ENCODE measurements at regions not wholly inside any gene's neighbourhood (a gene's known extent, or its start where the extent isn't known, plus 50 kb on each side); places are given as distances from the start of the nearest gene placed in this dataset.
"Not testable (repeated sequence)": the region's sequence is repeated elsewhere in the genome, so short reads cannot be mapped to it uniquely, and the experiment has no call there.

DNA sequence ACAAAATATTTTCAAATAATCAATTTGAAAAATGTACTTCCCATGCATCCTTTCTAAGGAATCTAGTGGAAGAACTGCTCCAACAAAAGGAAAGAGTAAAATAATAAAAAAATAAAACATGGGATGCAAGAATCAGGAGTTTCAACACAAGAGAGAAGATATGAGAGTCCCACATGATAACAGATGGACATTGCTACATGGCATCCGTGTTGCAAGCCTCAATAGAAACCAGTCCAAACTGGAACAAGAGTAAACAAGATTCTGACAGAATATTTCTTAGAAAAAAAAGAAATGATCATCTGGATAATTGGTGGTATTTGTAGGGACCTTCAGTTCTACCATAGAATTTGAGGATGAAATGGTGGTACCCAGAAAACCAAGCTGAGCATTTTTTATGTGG, 186.8 kb downstream of the FRK start:
- DNase-seq (ENCODE audit: low read depth), result no peak

DNA sequence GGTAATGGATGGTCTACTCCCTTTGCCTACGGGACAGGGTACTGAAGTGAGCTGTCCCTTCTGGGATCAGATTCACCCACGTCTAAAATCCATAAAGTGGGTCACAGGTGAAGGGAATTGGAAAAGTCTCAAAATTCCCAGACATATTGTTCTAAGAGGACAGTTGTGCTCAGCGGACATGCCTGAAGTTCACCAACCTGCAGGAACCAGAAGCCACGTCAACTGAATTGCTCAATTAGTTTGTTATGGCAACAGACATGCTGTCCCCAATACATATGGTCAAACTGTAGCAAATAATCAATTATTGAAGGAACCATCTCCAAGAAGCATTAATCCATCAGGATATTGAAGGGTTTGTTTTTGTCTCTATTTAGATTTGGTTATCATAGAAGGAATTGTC, 190.2 kb downstream of the FRK start:
- no peak for DNase-seq (ENCODE audit: low read depth)

DNA sequence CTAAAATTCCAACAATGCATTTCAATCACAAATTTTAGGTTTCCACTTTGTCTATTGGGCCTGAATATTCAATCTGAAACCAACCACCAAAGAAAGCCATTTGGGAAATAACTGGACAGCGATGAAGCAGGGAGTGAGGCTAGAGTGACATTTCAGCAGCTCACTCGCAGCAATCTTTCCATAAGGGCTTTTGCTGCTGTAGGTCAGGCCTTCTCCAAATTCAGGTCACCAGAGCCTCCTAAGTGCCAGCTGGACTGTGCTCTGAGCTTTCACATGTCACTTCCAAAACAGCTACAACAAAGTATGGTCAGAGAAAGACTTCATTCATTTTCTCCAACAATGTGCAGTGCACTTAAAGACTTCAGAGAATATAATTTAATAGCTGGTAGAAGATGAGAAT, 194.8 kb downstream of the FRK start:
- no peak for DNase-seq (ENCODE audit: low read depth)

DNA sequence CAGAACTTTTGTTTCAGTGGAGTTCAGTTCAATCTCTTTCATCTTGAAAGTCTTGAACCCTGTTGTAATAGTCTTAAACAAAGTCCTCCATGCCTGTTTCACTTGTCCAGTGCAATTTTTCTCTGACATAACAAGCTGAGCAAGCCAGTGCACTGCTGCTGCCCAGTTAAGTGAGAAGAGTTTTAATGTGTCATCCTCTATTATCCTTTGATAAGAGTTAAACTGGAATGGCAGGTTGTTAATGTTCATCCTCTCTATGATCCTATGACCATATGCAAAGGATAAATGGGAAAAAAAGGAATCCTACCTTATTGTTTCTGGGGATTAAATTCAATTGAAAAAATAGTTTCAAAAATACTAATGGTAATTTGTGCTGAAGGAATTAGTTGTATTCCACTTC, 197.5 kb downstream of the FRK start:
- DNase-seq (ENCODE audit: low read depth), result no peak

DNA sequence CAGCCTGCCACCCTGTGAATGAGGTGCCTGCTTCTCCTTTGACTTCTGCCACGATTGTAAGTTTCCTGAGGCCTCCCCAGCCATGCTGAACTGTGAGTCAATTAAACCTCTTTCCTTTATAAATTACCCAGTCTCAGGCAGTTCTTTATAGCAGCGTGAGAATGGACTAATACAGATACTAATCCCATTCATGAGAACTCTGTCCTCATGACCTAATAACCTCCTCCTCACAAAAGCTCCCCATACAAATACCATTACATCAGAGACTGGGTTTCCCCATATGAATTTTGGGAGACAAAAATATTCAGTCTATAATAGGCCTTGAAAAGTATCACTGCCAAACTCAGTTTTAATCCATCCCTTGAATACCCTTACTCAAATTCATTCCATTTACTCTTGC, 199.0 kb downstream of the FRK start:
- DNase-seq (ENCODE audit: low read depth), result not testable (repeated sequence)

DNA sequence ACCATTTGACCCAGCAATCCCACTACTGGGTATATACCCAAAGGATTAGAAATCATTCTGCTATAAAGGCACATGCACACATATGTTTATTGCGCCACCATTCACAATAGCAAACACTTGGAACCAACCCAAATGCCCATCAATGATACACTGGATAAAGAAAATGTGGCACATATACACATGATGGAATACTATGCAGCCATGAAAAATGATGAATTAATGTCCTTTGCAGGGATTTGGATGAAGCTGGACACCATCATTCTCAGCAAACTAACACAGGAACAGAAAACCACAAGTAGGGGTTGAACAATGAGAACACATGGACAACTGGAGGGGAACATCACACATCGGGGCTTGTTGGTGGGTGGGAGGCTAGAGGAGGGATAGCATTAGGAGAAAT, 201.1 kb downstream of the FRK start:
- not testable (repeated sequence) for DNase-seq (ENCODE audit: low read depth)

DNA sequence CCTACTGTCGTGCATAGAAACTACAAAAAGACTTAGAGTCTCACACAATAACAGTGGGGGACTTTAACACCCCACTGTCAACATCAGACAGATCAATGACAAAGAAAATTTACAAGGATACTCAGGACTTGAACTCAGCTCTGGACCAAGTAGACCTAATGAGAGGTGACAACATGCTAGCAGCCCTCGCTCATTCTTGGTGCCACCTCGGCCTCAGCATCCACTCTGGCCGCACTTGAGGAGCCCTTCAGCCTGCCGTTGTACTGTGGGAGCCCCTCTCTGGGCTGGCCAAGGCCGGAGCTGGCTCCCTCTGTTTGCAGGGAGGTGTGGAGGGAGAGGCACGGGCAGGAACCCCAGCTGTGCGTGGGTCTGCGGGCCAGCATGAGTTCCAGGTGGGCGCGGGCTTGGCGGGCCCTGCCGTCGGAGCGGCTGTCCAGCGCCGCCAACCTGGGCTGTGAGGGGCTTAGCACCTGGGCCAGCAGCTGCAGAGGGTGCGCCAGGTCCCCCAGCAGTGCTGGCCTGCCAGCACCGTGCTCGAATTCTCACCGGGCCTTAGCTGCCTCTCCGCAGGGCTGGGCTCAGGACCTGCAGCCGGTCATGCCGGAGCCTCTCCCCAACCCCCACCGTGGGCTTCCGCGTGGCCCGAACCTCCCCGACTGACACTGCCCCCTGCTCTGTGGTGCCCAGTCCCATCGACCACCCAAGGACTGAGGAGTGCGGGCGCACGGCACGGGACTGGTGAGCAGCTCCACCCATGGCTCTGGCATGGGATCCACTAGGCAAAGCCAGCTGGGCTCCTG, 205.6 kb downstream of the FRK start:
- no peak for DNase-seq (ENCODE audit: low read depth)

DNA sequence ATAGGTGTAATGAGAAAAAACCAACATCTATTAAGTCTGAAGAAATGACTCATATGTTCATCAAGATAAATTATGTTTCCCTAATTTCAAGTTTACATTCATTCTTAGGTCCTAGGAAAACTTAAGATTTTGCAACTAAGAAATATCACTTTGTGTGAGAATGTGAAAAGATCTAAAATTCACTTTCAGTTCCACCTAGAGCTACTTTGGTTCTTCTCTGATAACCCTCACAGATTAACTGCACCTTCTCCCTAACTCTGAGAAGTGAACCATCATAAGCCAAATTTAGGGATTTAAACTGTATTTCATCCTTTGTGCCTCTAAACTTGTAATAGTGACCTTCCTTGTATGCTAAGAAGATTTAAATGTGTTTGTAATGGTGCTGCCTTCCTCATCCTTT, 213.0 kb downstream of the FRK start:
- DNase-seq (ENCODE audit: low read depth), result no peak

DNA sequence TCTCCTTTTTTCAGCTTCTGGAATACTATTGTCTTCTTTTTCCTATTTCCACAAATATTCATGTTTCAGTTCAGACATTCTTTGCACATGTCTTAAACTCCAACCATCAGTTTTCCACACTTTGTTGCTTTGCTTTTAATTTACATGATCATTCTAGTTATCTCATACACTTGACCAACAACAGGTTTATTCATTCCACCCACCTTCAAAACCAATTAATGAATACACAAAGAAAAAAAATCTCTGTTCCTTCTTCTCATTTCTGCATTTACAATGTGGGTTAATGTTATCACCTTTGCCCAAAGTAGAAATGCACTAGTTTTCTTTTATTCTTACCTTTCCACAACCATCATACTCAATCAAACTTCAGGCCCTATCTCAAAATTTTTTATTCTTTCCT, 216.7 kb downstream of the FRK start:
- DNase-seq (ENCODE audit: low read depth), result no peak

DNA sequence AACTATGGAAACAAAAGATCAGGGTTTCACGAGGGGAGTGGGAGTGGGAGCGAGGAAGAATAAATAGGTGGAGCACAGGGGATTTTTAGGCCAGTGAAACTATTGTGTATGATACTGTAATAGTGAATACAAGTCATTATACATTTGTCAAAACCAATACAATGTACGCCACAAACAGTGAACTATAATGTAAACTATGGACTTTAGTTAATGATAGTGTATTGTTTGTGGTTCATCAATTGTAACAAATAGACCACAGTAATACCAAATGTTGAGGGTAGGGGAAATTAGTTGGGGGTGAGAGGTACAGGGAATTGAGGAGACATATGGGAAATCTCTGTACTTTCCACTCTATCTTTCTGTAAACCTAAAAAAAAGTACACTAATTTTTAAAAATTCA, 218.4 kb downstream of the FRK start:
- no peak for DNase-seq (ENCODE audit: low read depth)

DNA sequence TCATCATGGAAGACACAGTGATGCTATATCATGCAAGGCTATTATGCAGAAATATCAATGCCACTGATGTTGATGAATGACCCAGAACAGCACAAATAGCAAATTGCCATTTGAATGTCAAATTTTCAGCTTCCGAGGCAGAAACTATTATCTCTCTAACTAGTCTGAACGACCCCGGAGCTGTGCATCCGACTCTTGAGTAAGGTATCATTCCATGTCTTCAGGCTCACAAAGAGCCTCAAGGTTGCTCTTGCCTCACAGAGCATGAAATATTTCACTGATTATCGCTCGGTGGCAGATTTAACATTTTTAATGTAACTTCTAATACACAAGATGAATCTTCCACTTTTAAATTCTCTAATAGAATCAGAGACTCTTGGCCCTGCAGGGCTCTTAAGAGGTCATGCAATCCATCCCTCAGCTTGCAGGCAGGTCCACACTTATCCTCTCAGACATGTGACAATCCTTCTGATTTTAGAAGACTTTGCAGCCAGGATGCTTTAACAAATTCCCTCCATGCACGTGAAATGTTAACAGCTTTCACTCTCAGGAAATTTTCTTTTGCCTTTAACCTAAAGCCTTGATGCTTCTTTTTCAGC, 221.0 kb downstream of the FRK start:
- no peak for DNase-seq (ENCODE audit: low read depth)

DNA sequence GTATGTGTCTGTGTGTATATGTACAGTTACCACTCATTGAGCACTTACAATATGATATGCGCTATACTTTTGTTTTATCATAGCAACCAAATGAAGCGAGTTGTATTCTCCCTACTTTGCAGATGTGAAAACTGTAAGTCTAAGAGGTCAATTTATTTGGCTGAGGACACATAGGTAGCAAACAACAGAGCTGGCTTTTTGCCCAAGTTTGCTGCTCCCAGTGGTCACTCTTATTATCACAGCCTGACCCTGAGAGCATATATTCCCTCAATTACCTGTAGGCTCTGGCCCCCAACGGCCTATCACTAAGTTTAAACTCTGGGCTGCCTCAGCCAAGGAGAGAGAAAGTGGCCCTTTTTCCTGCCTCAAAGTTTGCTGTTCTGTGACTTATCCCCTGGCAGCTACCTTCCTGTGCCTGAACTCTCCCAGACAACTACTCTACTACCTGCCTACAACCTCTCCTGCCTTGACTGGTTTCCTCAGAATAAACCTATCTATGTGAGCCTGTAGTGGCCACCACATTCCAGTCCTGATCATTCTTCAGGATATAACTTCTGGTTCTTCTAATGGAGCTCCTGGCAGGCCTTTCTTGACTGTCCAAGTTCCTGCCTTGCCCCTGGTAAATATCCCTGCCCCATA, 221.8 kb downstream of the FRK start:
- peak; percentile 15 for DNase-seq (ENCODE audit: low read depth)

DNA sequence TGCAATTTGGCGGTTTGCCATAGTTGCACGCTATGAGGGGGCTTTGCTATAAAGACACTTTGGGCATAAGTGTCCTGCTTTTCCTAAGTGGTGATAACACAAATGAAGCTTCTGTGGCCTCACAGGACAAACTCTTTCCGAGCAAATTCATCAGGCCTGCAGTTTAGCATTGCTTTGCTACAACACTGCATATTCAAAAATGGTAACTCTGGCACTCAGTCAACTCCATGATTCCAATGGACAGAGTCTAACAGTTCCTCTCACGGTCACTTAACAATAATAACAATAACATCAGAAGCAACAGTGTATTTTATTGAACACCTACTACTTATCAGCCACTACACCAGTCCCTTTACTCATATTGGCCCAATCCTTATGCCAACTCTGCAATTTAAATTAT, 222.5 kb downstream of the FRK start:
- no peak for DNase-seq (ENCODE audit: low read depth)

DNA sequence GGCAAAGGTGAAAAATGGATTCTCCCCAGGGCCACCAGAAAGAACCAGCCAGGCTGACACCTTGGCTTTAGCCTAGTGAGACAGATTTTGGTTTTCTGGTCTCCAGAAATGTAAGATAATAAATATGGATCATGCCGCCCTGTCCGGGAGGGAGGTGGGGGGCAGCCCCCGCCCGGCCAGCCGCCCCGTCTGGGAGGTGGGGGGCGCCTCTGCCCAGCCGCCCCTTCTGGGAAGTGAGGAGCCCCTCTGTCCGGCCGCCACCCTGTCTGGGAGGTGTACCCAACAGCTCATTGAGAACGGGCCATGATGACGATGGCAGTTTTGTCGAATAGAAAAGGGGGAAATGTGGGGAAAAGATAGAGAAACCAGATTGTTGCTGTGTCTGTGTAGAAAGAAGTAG, 224.3 kb downstream of the FRK start:
- DNase-seq (ENCODE audit: low read depth), result not testable (repeated sequence)

DNA sequence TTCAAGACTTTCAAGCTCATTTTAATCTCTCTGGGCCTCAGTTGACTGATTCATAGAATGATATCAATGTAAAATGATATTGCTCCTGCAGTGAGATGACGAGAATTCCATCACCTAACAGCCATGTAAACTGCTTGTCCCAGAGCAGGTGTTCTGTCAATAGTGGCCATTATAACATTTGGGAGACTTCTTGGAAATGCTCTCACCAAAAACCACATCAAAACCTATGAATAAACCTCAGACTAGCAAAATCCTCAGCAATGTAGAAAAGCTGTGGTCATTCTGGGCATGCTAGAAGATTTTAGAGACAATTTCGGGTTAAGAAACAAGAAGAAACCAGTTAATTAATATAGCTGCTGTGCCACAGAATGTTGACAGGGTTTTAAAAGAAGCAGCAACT, 225.4 kb downstream of the FRK start:
- DNase-seq (ENCODE audit: low read depth), result no peak

DNA sequence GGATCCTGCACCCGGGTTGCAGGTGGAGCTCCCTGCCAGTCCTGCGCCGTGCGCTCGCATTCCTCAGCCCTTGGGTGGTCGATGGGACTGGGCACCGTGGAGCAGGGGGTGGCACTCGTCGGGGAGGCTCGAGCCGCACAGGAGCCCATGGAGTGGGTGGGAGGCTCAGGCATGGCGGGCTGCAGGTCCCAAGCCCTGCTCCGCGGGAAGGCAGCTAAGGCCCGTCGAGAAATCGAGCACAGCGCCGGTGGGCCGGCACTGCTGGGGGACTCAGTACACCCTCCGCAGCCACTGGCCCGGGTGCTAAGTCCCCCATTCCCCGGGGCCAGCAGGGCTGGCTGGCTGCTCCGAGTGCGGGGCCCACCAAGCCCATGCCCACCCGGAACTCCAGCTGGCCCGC, 226.1 kb downstream of the FRK start:
- not testable (repeated sequence) for DNase-seq (ENCODE audit: low read depth)

DNA sequence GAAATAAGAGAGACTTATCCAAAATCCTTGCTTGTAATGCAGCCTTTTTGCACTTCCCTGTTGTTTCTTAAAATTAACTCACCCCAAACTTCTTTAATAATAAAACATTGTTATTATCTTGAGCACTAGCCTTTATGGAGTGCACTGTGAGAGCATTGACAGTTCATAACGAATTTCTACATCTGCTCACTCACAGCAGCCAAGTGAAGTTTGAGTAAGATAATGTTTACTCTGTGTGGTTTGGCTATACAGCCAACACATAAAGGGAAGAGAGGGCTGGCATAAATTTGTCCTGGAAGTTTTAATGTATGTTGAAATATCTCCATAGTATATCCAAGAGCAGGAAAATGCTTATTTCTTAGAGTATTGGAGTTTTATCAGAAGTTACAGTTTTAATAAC, 227.9 kb downstream of the FRK start:
- no peak for DNase-seq (ENCODE audit: low read depth)

DNA sequence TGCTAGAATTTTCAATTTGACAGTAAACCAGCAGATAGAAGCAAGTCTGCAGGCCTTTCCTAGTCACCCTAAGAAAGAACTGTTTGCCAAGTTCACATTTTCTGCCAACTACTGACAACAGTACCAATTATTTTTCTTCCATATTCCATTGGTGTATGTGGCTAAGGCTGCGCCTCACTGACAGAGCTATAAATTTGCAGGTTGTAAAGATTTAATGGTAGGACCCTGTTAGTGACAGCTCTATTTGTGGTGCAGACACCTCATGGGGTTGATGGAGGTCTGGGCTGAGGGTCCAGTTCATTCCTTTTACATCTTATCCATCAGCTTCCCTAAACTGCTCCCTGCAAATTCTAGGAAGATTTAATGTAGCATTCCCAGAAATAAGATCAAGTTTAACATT, 228.5 kb downstream of the FRK start:
- DNase-seq (ENCODE audit: low read depth), result no peak

DNA sequence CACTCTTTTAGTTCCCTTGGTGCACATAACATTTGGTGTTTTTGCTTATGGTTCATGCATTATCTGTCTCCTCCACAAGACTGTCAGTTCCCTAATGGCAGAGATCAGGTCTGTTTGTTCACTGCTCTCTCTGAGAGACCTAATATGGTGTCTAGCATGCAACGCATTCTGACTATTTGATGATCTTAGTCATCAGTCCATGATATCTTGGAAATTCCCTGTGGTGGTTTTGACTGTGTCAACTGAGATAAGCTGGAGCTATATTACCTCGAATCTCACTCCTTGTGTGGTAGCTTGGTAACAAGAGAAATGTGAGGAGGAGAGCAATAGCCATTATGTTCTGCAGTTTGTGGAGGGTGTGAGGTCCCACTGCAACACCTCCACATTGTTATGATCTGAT, 229.8 kb downstream of the FRK start:
- no peak for DNase-seq (ENCODE audit: low read depth)

DNA sequence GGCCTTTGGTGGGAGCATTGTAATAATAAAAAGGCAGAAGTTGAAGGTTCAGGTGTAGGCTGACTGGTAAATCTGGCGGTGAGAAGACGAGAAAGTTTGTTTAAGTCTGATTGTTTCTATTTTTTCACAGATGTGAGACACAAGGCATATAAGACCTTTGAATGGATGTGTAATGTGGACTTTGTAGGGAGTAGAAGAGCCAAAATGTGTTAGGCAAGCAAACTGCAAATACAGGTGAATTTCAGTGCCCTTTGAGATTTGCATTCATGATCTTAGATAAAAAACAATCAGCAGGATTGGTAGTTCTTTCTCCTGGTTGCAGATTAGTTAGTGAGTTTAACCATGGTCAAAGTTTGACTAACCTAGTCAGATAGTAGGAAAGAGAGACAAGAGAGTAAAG, 238.9 kb downstream of the FRK start:
- no peak for DNase-seq (ENCODE audit: low read depth)

DNA sequence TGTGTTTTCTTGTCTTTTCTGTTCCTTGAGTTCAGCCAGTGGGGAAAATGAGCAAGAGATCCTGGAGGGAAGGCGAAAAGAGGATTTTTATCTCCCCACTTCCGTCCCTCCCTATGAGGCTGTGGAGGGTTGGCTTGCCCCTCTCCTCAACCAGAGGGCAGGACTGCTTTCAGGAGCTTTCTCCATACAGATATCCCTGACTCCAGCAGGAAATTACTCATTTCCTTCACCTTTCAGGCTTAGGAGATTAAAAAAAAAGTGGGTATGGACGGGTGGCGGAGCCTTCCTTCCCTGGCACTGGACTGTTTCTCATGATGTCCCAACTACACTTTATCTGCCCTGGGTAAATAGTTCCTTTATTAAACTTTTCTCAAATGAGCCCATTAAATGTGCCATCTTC, 241.2 kb downstream of the FRK start:
- DNase-seq (ENCODE audit: low read depth), result no peak

DNA sequence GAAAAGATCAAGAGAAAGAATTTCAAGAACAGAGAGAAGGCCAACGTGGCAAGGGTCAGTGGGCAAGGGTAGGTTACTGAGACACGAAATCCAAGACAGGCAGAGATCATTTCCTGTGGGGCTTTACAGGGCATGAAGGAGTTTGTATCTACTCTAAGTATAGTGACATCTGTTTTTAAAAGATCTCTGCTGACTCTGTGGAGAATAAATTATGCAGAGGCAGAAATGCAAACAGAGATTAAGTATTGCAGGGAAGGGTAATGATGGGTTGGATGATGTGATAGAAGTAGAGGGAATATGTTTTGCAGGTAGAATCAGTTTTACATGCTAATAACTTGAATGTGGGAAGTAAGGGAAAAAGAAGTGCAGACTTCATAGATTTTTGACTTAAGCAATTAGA, 243.5 kb downstream of the FRK start:
- DNase-seq (ENCODE audit: low read depth), result no peak

DNA sequence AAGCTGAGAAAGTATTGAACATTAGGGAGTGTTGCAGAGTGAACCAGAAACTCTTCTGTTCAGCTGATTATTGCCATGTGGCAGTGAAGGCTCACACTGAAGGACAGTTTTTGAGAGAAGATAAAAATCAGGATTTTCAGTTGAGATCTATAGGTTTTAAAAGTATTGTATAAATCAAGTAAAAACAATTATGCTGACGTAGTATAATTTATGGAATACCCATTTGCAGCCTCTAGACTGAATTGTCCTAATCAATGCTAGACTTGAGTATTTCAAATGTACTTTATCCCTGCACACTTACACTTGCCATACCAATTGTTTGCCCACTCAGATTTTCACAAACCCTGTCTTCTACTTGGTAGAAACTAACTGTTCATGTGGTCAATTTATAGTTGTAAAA, 245.8 kb downstream of the FRK start:
- DNase-seq (ENCODE audit: low read depth), result no peak

DNA sequence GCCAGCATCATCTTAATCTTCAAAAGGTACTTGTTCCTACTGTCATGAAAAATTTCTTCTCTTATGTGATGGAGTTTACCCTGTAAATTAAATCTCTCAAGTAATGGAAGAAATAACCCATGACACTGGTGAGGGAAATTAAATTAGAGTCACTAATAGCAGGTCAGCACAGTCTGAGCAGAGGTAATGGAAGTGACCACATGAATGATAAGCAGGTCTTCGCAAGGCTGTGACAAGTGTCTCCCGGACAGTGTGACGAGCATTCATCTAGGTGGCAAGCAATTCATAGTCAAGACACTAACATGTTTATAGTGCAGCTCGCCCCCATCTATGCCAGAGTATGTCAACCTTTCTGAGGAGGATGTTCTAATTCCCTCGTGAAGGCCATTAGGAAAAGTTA, 249.2 kb downstream of the FRK start:
- no peak for DNase-seq (ENCODE audit: low read depth)
